Ishikawa (cell line): ENCODE measurements at regions not wholly inside any gene's neighbourhood (a gene's known extent, or its start where the extent isn't known, plus 50 kb on each side); places are given as distances from the start of the nearest gene placed in this dataset.

ENCODE experiments used
- CEBPB ChIP-seq: IDR thresholded peaks from 2 replicates; pipeline ENCODE4 v1.6.1; 2012
- CREB1 ChIP-seq: IDR thresholded peaks from 2 replicates; pipeline ENCODE4 v1.6.1; 2012; ENCODE audit warnings: low read depth
- EGR1 ChIP-seq: IDR thresholded peaks from 2 replicates; pipeline ENCODE4 v1.6.1; 2012
- EP300 ChIP-seq: IDR thresholded peaks from 2 replicates; pipeline ENCODE4 v1.6.1; 2012; ENCODE audit warnings: borderline replicate concordance
- FOXM1 ChIP-seq: IDR thresholded peaks from 2 replicates; pipeline ENCODE4 v1.6.1; 2012; ENCODE audit warnings: low read depth, borderline replicate concordance
- MAX ChIP-seq: IDR thresholded peaks from 2 replicates; pipeline ENCODE4 v1.6.1; 2012
- NFIC ChIP-seq: IDR thresholded peaks from 2 replicates; pipeline ENCODE4 v1.6.1; 2012
- RAD21 ChIP-seq: IDR thresholded peaks from 2 replicates; pipeline ENCODE4 v1.6.1; 2012; ENCODE audit warnings: low read depth
- REST ChIP-seq: IDR thresholded peaks from 2 replicates; pipeline ENCODE4 v1.6.1; 2012; ENCODE audit warnings: low read depth, mild to moderate bottlenecking
- TAF1 ChIP-seq: IDR thresholded peaks from 2 replicates; pipeline ENCODE4 v1.6.1; 2012; ENCODE audit warnings: low read depth, mild to moderate bottlenecking
- TCF12 ChIP-seq: IDR thresholded peaks from 2 replicates; pipeline ENCODE4 v1.6.1; 2012; ENCODE audit warnings: low read depth
- TEAD4 ChIP-seq: IDR thresholded peaks from 2 replicates; pipeline ENCODE4 v1.6.1; 2012
- USF1 ChIP-seq: IDR thresholded peaks from 2 replicates; pipeline ENCODE4 v1.6.1; 2012
- YY1 ChIP-seq: IDR thresholded peaks from 2 replicates; pipeline ENCODE4 v1.6.1; 2012; ENCODE audit warnings: low read depth
- ZBTB7A ChIP-seq: IDR thresholded peaks from 2 replicates; pipeline ENCODE4 v1.6.1; 2012; ENCODE audit warnings: low read depth

- no peak for TF ChIP-seq CREB1
- no peak for TF ChIP-seq YY1
- TF ChIP-seq FOXM1, result no peak
- no peak for TF ChIP-seq EP300
These were observed 65.5 kb upstream of the CYP1B1 start for GRCh38 chr2:38141501-38141900.

GRCh38 chr2:38138996-38139395 lies 63.0 kb upstream of the CYP1B1 start:
- no peak for TF ChIP-seq CEBPB
- TF ChIP-seq TAF1, result no peak
- no peak for TF ChIP-seq ZBTB7A
- TF ChIP-seq EGR1, result no peak
- TF ChIP-seq MAX, result no peak
- TF ChIP-seq TEAD4, result no peak
- no peak for TF ChIP-seq REST
- no peak for TF ChIP-seq FOXM1
- TF ChIP-seq TCF12, result no peak
- no peak for TF ChIP-seq RAD21
- no peak for TF ChIP-seq CREB1

GRCh38 chr2:38138419-38138818 lies 62.5 kb upstream of the CYP1B1 start:
- TF ChIP-seq YY1 (no peak), EGR1 (no peak), CREB1 (no peak), NFIC (no peak), EP300 (no peak), ZBTB7A (no peak), CEBPB (no peak), RAD21 (no peak), TEAD4 (no peak), MAX (no peak), TCF12 (no peak), FOXM1 (no peak), USF1 (no peak), REST (no peak), TAF1 (no peak)

- TF ChIP-seq NFIC (no peak), USF1 (no peak), RAD21 (no peak), TCF12 (no peak), TEAD4 (no peak), CEBPB (no peak), MAX (no peak), REST (no peak), TAF1 (no peak), CREB1 (no peak), EP300 (no peak), YY1 (no peak), ZBTB7A (no peak), FOXM1 (no peak), EGR1 (no peak)
These were observed 55.7 kb upstream of the CYP1B1 start for GRCh38 chr2:38131676-38132075.
